ENCODE measurements at regions not wholly inside any gene's neighbourhood (a gene's known extent, or its start where the extent isn't known, plus 50 kb on each side); places are given as distances from the start of the nearest gene placed in this dataset.

- H3K4me3 ChIP-seq (ENCODE audit: low read depth, low read length) = no peak overlapping the region
- DNase-seq (ENCODE audit: low read depth) = no peak
- no peak for TF ChIP-seq CTCF (IDR thresholded peaks at IDR 0.05; ENCODE audit: low read depth, low read length, missing control alignments)
Observed at GRCh38 chr3:124229836-124230235, 237.9 kb upstream of the ROPN1 start.

- no peak overlapping the region for H3K4me3 ChIP-seq (ENCODE audit: low read depth, low read length)
- DNase-seq (ENCODE audit: low read depth) = no peak
- no peak for TF ChIP-seq CTCF (IDR thresholded peaks at IDR 0.05; ENCODE audit: low read depth, low read length, missing control alignments)
Observed at GRCh38 chr3:124230432-124230831, 238.5 kb upstream of the ROPN1 start.

- no peak for DNase-seq (ENCODE audit: low read depth)
- TF ChIP-seq CTCF (IDR thresholded peaks at IDR 0.05; ENCODE audit: low read depth, low read length, missing control alignments) = no peak
- no peak overlapping the region for H3K4me3 ChIP-seq (ENCODE audit: low read depth, low read length)
Observed at GRCh38 chr3:124230998-124231397, 239.1 kb upstream of the ROPN1 start.

GRCh38 chr3:124234852-124235252 lies 242.9 kb upstream of the ROPN1 start:
- no peak for DNase-seq (ENCODE audit: low read depth)
- no peak for TF ChIP-seq CTCF (IDR thresholded peaks at IDR 0.05; ENCODE audit: low read depth, low read length, missing control alignments)

GRCh38 chr3:124235446-124235845 lies 243.5 kb upstream of the ROPN1 start:
- no peak overlapping the region for H3K4me3 ChIP-seq (ENCODE audit: low read depth, low read length)
- no peak for TF ChIP-seq CTCF (IDR thresholded peaks at IDR 0.05; ENCODE audit: low read depth, low read length, missing control alignments)
- DNase-seq (ENCODE audit: low read depth) = no peak

More at GRCh38 chr3:124234852-124235252, 242.9 kb upstream of the ROPN1 start:
- H3K4me3 ChIP-seq (ENCODE audit: low read depth, low read length) = no peak overlapping the region

- H3K4me3 ChIP-seq (ENCODE audit: low read depth, low read length) = no peak overlapping the region
- DNase-seq (ENCODE audit: low read depth) = no peak
- TF ChIP-seq CTCF (IDR thresholded peaks at IDR 0.05; ENCODE audit: low read depth, low read length, missing control alignments) = no peak
Observed at GRCh38 chr3:124243177-124243859, 251.4 kb upstream of the ROPN1 start.

GRCh38 chr3:124246376-124246775 lies 254.5 kb upstream of the ROPN1 start:
- H3K4me3 ChIP-seq (ENCODE audit: low read depth, low read length) = no peak overlapping the region
- no peak for DNase-seq (ENCODE audit: low read depth)
- TF ChIP-seq CTCF (IDR thresholded peaks at IDR 0.05; ENCODE audit: low read depth, low read length, missing control alignments) = no peak

Measured in GM12864 (cell line).